GM21529 (cell line): ENCODE measurements at regions not wholly inside any gene's neighbourhood (a gene's known extent, or its start where the extent isn't known, plus 50 kb on each side); places are given as distances from the start of the nearest gene placed in this dataset.

Experiments
- ATAC-seq: cut with Tn5 transposase; IDR thresholded peaks from one replicate; pipeline ENCODE4 v1.9.1; 2021; ENCODE audit not compliant: unreplicated experiment

GRCh38 chr16:65500919-65501318 is 379.1 kb upstream of the CDH11 start:
- ATAC-seq: no peak

GRCh38 chr16:65500007-65500406 is 378.1 kb upstream of the CDH11 start:
- ATAC-seq: no peak

GRCh38 chr16:65499566-65499965 is 377.7 kb upstream of the CDH11 start:
- ATAC-seq: no peak

GRCh38 chr16:65497571-65497970 is 375.7 kb upstream of the CDH11 start:
- no peak for ATAC-seq

- no peak for ATAC-seq
Observed at GRCh38 chr16:65495106-65495505, 373.2 kb upstream of the CDH11 start.

GRCh38 chr16:65494609-65495008 is 372.7 kb upstream of the CDH11 start:
- ATAC-seq: no peak

- ATAC-seq: no peak
Observed at GRCh38 chr16:65494080-65494479, 372.2 kb upstream of the CDH11 start.

GRCh38 chr16:65490286-65490685 is 368.4 kb upstream of the CDH11 start:
- ATAC-seq: no peak

GRCh38 chr16:65489531-65490023 is 367.7 kb upstream of the CDH11 start:
- no peak for ATAC-seq

GRCh38 chr16:65487231-65487630 is 365.4 kb upstream of the CDH11 start:
- no peak for ATAC-seq

GRCh38 chr16:65481956-65482355 is 360.1 kb upstream of the CDH11 start:
- no peak for ATAC-seq

GRCh38 chr16:65480281-65481091 is 358.6 kb upstream of the CDH11 start:
- no peak for ATAC-seq

GRCh38 chr16:65476448-65476955 is 354.6 kb upstream of the CDH11 start:
- ATAC-seq: no peak

- ATAC-seq: no peak
Observed at GRCh38 chr16:65473699-65474098, 351.8 kb upstream of the CDH11 start.

- no peak for ATAC-seq
Observed at GRCh38 chr16:65469116-65469515, 347.3 kb upstream of the CDH11 start.

GRCh38 chr16:65468133-65468532 is 346.3 kb upstream of the CDH11 start:
- ATAC-seq: no peak

- ATAC-seq: no peak
Observed at GRCh38 chr16:65463652-65464260, 341.9 kb upstream of the CDH11 start.

- ATAC-seq: no peak
Observed at GRCh38 chr16:65457084-65457483, 335.2 kb upstream of the CDH11 start.

GRCh38 chr16:65455761-65456160 is 333.9 kb upstream of the CDH11 start:
- no peak for ATAC-seq

GRCh38 chr16:65453646-65454045 is 331.8 kb upstream of the CDH11 start:
- ATAC-seq: no peak

- ATAC-seq: no peak
Observed at GRCh38 chr16:65449526-65449925, 327.7 kb upstream of the CDH11 start.

GRCh38 chr16:65446427-65446826 is 324.6 kb upstream of the CDH11 start:
- ATAC-seq: no peak
